ENCODE measurements at regions not wholly inside any gene's neighbourhood (a gene's known extent, or its start where the extent isn't known, plus 50 kb on each side); places are given as distances from the start of the nearest gene placed in this dataset.
"Not testable (repeated sequence)": the region's sequence is repeated elsewhere in the genome, so short reads cannot be mapped to it uniquely, and the experiment has no call there.

GRCh38 chr18:76613053-76613754 is 118.2 kb upstream of the ZNF516 start:
- no peaks in the 10 kb centered on the region for H3K27me3 ChIP-seq (ENCODE audit: insufficient read depth, low read length, poor library complexity)

DNA sequence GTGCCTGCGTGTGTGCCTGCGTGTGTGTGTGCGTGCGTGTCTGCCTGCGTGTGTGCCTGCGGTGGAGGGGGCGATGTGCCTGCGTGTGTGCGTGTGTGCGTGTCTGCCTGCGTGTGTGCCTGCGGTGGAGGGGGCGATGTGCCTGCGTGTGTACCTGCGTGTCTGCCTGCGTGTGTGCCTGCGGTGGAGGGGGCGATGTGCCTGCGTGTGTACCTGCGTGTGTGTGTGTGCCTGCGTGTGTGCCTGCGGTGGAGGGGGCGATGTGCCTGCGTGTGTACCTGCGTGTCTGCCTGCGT is 116.7 kb upstream of the ZNF516 start:
- not testable (repeated sequence) for H4K20me1 ChIP-seq (ENCODE audit: insufficient read depth, low read length); H3K4me1 ChIP-seq (ENCODE audit: insufficient read depth, low read length); DNase-seq; H3K79me2 ChIP-seq (ENCODE audit: insufficient read depth, low read length); H3K36me3 ChIP-seq (ENCODE audit: insufficient read depth, low read length); H3K27me3 ChIP-seq (ENCODE audit: insufficient read depth, low read length, poor library complexity); H3K4me3 ChIP-seq (ENCODE audit: low read depth in 1 of 2, low read length in 2 of 2); H2AFZ ChIP-seq (ENCODE audit: low read depth, low read length); H3K4me2 ChIP-seq (ENCODE audit: insufficient read depth, low read length); H3K9me3 ChIP-seq (ENCODE audit: insufficient read depth, low read length, severe bottlenecking); ATAC-seq (ENCODE audit: insufficient read depth, low read depth); H3K9ac ChIP-seq (ENCODE audit: low read depth, low read length); H3K27ac ChIP-seq (ENCODE audit: low read length)

More at GRCh38 chr18:76613053-76613754, 118.2 kb upstream of the ZNF516 start:
- Histone ChIP-seq H3K9me3 (ENCODE audit: insufficient read depth, low read length, severe bottlenecking) (no peaks in the 10 kb centered on the region), H3K9ac (ENCODE audit: low read depth, low read length) (no peak overlapping the region), H3K4me3 (ENCODE audit: low read depth in 1 of 2, low read length in 2 of 2) (no peak overlapping the region), H3K79me2 (ENCODE audit: insufficient read depth, low read length) (no peaks in the 10 kb centered on the region), H4K20me1 (ENCODE audit: insufficient read depth, low read length) (no peaks in the 10 kb centered on the region), H3K36me3 (ENCODE audit: insufficient read depth, low read length) (no peaks in the 10 kb centered on the region), H3K4me1 (ENCODE audit: insufficient read depth, low read length) (no peaks in the 10 kb centered on the region), H3K4me2 (ENCODE audit: insufficient read depth, low read length) (no peak overlapping the region), H3K27ac (ENCODE audit: low read length) (no peak overlapping the region), H2AFZ (ENCODE audit: low read depth, low read length) (no peak overlapping the region)
- ATAC-seq (ENCODE audit: insufficient read depth, low read depth) = no peak
- DNase-seq = no peak
- TF ChIP-seq EZH2 (IDR thresholded peaks at IDR 0.05; ENCODE audit: borderline replicate concordance, low read depth, low read length, severe bottlenecking) = no peak
- TF ChIP-seq, protein P1, sequence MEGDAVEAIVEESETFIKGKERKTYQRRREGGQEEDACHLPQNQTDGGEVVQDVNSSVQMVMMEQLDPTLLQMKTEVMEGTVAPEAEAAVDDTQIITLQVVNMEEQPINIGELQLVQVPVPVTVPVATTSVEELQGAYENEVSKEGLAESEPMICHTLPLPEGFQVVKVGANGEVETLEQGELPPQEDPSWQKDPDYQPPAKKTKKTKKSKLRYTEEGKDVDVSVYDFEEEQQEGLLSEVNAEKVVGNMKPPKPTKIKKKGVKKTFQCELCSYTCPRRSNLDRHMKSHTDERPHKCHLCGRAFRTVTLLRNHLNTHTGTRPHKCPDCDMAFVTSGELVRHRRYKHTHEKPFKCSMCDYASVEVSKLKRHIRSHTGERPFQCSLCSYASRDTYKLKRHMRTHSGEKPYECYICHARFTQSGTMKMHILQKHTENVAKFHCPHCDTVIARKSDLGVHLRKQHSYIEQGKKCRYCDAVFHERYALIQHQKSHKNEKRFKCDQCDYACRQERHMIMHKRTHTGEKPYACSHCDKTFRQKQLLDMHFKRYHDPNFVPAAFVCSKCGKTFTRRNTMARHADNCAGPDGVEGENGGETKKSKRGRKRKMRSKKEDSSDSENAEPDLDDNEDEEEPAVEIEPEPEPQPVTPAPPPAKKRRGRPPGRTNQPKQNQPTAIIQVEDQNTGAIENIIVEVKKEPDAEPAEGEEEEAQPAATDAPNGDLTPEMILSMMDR (IDR thresholded peaks at IDR 0.05; ENCODE audit: borderline replicate concordance, extremely low read depth, low read length, poor library complexity, severe bottlenecking) = no peak

DNA sequence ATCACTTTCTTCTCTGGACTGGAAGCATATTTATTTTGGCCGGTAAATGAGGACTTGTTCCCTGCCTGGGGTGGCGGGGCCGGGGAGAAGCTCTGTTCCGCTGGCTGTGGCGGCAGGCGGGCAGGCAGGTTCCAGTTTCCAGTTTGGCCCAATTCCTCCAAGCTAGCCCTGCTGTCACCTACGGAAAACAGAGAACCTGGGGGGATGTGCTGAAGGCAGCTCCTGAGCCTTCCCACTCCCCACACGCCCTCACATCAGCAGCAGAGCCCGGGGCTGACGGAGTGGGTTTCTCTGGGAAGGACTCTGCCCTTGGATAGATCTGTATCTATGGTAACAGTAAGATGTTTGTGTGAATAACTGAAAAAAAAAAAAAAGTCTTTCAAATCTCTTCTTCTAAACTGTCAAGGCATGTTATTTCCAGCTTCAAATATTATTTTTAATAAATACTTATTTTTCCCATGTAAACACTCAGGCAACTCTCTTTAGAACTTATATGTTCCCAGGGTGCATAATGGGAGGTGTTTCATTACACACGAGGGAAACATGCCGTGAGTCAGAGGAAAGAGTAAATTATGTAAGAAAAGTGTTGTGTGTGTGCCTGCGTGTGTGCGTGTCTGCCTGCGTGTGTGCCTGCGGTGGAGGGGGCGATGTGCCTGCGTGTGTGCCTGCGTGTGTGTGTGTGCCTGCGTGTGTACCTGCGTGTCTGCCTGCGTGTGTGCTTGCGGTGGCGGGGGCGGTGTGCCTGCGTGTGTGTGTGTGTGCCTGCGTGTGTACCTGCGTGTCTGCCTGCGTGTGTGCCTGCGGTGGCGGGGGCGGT is 116.1 kb upstream of the ZNF516 start:
- ATAC-seq (ENCODE audit: insufficient read depth, low read depth) (no peak), DNase-seq (no peak)
- Histone ChIP-seq H3K9ac (ENCODE audit: low read depth, low read length) (no peak overlapping the region), H4K20me1 (ENCODE audit: insufficient read depth, low read length) (no peaks in the 10 kb centered on the region), H3K27ac (ENCODE audit: low read length) (no peak overlapping the region), H2AFZ (ENCODE audit: low read depth, low read length) (no peak overlapping the region), H3K27me3 (ENCODE audit: insufficient read depth, low read length, poor library complexity) (no peaks in the 10 kb centered on the region), H3K4me1 (ENCODE audit: insufficient read depth, low read length) (no peaks in the 10 kb centered on the region), H3K9me3 (ENCODE audit: insufficient read depth, low read length, severe bottlenecking) (no peaks in the 10 kb centered on the region), H3K4me3 (ENCODE audit: low read depth in 1 of 2, low read length in 2 of 2) (no peak overlapping the region), H3K36me3 (ENCODE audit: insufficient read depth, low read length) (no peaks in the 10 kb centered on the region), H3K4me2 (ENCODE audit: insufficient read depth, low read length) (no peak overlapping the region), H3K79me2 (ENCODE audit: insufficient read depth, low read length) (no peaks in the 10 kb centered on the region)
- TF ChIP-seq EZH2 (IDR thresholded peaks at IDR 0.05; ENCODE audit: borderline replicate concordance, low read depth, low read length, severe bottlenecking) = no peak
- TF ChIP-seq, protein P1 (IDR thresholded peaks at IDR 0.05; ENCODE audit: borderline replicate concordance, extremely low read depth, low read length, poor library complexity, severe bottlenecking) = no peak

DNA sequence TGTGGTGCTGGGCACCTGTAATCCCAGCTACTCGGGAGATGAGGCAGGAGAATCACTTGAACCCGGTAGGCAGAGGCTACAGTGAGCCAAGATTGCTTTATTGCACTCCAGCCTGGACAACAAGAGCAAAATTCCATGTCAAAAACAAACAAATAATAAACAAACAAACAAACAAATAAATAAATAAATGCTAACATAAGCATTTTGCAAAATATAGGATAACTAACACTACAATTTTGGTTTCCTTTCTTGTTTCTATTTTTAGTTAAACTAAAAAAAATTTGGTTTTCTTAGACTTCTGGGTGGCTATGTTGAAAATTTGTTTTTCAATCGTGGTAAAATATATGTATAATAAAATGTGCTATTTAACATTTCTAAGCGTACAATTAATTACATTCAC is 115.0 kb upstream of the ZNF516 start:
- H3K4me2 ChIP-seq (ENCODE audit: insufficient read depth, low read length) = no peak overlapping the region
- H3K36me3 ChIP-seq (ENCODE audit: insufficient read depth, low read length) = no peaks in the 10 kb centered on the region
- H3K27me3 ChIP-seq (ENCODE audit: insufficient read depth, low read length, poor library complexity) = no peaks in the 10 kb centered on the region
- H3K9me3 ChIP-seq (ENCODE audit: insufficient read depth, low read length, severe bottlenecking) = no peaks in the 10 kb centered on the region
- H3K27ac ChIP-seq (ENCODE audit: low read length) = no peak overlapping the region
- H3K79me2 ChIP-seq (ENCODE audit: insufficient read depth, low read length) = no peaks in the 10 kb centered on the region
- no peak overlapping the region for H2AFZ ChIP-seq (ENCODE audit: low read depth, low read length)
- no peak for TF ChIP-seq EZH2 (IDR thresholded peaks at IDR 0.05; ENCODE audit: borderline replicate concordance, low read depth, low read length, severe bottlenecking)
- TF ChIP-seq, protein P1 (IDR thresholded peaks at IDR 0.05; ENCODE audit: borderline replicate concordance, extremely low read depth, low read length, poor library complexity, severe bottlenecking) = no peak
- no peak overlapping the region for H3K4me3 ChIP-seq (ENCODE audit: low read depth in 1 of 2, low read length in 2 of 2)
- DNase-seq (no peak), ATAC-seq (ENCODE audit: insufficient read depth, low read depth) (no peak)
- H3K9ac ChIP-seq (ENCODE audit: low read depth, low read length) = no peak overlapping the region
- no peaks in the 10 kb centered on the region for H3K4me1 ChIP-seq (ENCODE audit: insufficient read depth, low read length)
- no peaks in the 10 kb centered on the region for H4K20me1 ChIP-seq (ENCODE audit: insufficient read depth, low read length)

All from DND-41 (cell line).